GM23338 (cell line): ENCODE measurements at regions not wholly inside any gene's neighbourhood (a gene's known extent, or its start where the extent isn't known, plus 50 kb on each side); places are given as distances from the start of the nearest gene placed in this dataset.
A peak's percentile ranks its signal among the peaks of the same experiment; 100 is the strongest.

ENCODE experiments used
- ATAC-seq: fragments of 200-7000 bp; cut with Tn5 transposase; 3 replicates; pipeline ENCODE4 v1.9.1; 2020
- DNase-seq: peaks from one replicate; pipeline ENCODE4 v3.0.0-alpha.2; 2015; ENCODE audit warnings: low spot score
- H2AFZ ChIP-seq: fragments of 200-600 bp; sonication (generic); 2 replicates; pipeline ENCODE4 v1.8.0; 2016; ENCODE audit warnings: antibody characterized with exemption, mild to moderate bottlenecking, moderate library complexity
- H3F3A ChIP-seq: fragments of 200-600 bp; sonication (generic); replicated peaks from 2 replicates; pipeline ENCODE4 v1.8.0; 2017; ENCODE audit warnings: antibody characterized with exemption, mixed run types, low read depth
- H3K27ac ChIP-seq: fragments of 200-600 bp; sonication (generic); 2 replicates; pipeline ENCODE4 v1.6.1; 2016; ENCODE audit warnings: low read depth
- H3K27me3 ChIP-seq: fragments of 200-600 bp; sonication (generic); 2 replicates; pipeline ENCODE4 v1.8.0; 2016; ENCODE audit warnings: mild to moderate bottlenecking, mixed run types, moderate library complexity; ENCODE audit not compliant: insufficient read depth
- H3K36me3 ChIP-seq: fragments of 200-600 bp; sonication (generic); 2 replicates; pipeline ENCODE4 v1.8.0; 2016; ENCODE audit warnings: mild to moderate bottlenecking; ENCODE audit not compliant: insufficient read depth
- H3K4me1 ChIP-seq: fragments of 200-600 bp; sonication (generic); 2 replicates; pipeline ENCODE4 v1.8.0; 2016; ENCODE audit warnings: mild to moderate bottlenecking, moderate library complexity; ENCODE audit not compliant: insufficient read depth
- H3K4me2 ChIP-seq: fragments of 200-600 bp; sonication (generic); 2 replicates; pipeline ENCODE4 v1.7.1; 2017; ENCODE audit warnings: mixed run types
- H3K4me3 ChIP-seq: fragments of 200-600 bp; sonication (generic); 2 replicates; pipeline ENCODE4 v1.6.1; 2016; ENCODE audit warnings: mixed run types
- H3K79me2 ChIP-seq: fragments of 200-600 bp; sonication (generic); replicated peaks from 2 replicates; pipeline ENCODE4 v1.8.0; 2017; ENCODE audit warnings: mild to moderate bottlenecking; ENCODE audit not compliant: insufficient read depth
- H3K9me2 ChIP-seq: fragments of 200-600 bp; sonication (generic); 2 replicates; pipeline ENCODE4 v1.8.0; 2017; ENCODE audit not compliant: insufficient read depth
- H4K20me1 ChIP-seq: fragments of 200-600 bp; sonication (generic); replicated peaks from 2 replicates; pipeline ENCODE4 v1.8.0; 2017; ENCODE audit warnings: mild to moderate bottlenecking; ENCODE audit not compliant: insufficient read depth
- H3K27ac Mint-ChIP-seq: 2 replicates; pipeline ENCODE4 v1.8.0; 2020; ENCODE audit warnings: inconsistent platforms, mild to moderate bottlenecking, moderate library complexity, mixed read lengths
- H3K27me3 Mint-ChIP-seq: 3 replicates; pipeline ENCODE4 v1.8.0; 2022; ENCODE audit warnings: low read depth, mild to moderate bottlenecking, moderate library complexity, mixed read lengths, inconsistent platforms; ENCODE audit not compliant: insufficient read depth, poor library complexity
- H3K36me3 Mint-ChIP-seq: 3 replicates; pipeline ENCODE4 v1.8.0; 2021; ENCODE audit warnings: low read depth, mild to moderate bottlenecking, inconsistent platforms, moderate library complexity, mixed read lengths
- H3K4me1 Mint-ChIP-seq: 3 replicates; pipeline ENCODE4 v1.8.0; 2020; ENCODE audit warnings: mild to moderate bottlenecking, inconsistent platforms, mixed read lengths
- H3K4me3 Mint-ChIP-seq: 3 replicates; pipeline ENCODE4 v1.8.0; 2021; ENCODE audit warnings: moderate library complexity, mild to moderate bottlenecking, inconsistent platforms, mixed read lengths
- H3K9me3 Mint-ChIP-seq: 3 replicates; pipeline ENCODE4 v1.8.0; 2020; ENCODE audit warnings: moderate library complexity, mild to moderate bottlenecking, inconsistent platforms, mixed read lengths
- CREB1 ChIP-seq: fragments of 250-450 bp; sonication (Bioruptor Pico); IDR thresholded peaks from 2 replicates; pipeline ENCODE4 v1.5.0; 2020; ENCODE audit warnings: low read depth, mild to moderate bottlenecking, moderate library complexity
- EZH2 ChIP-seq: fragments of 200-600 bp; sonication (generic); IDR thresholded peaks from one replicate; pipeline ENCODE4 v1.8.0; 2017; ENCODE audit warnings: antibody characterized with exemption, mild to moderate bottlenecking, low read depth; ENCODE audit not compliant: unreplicated experiment
- EZH2phosphoT487 ChIP-seq: fragments of 200-600 bp; sonication (generic); IDR thresholded peaks from one replicate; pipeline ENCODE4 v1.8.1; 2018; ENCODE audit warnings: antibody characterized with exemption; ENCODE audit not compliant: unreplicated experiment
- NANOG ChIP-seq: IDR thresholded peaks from 2 replicates; pipeline ENCODE4 v1.6.1; 2016; ENCODE audit warnings: antibody characterized with exemption, borderline replicate concordance
- POLR2AphosphoS5 ChIP-seq: IDR thresholded peaks from 2 replicates; pipeline ENCODE4 v1.6.1; 2016; ENCODE audit warnings: antibody characterized with exemption, low read depth
- STAT1 ChIP-seq: IDR thresholded peaks from one replicate; pipeline ENCODE4 v1.6.1; 2016; ENCODE audit warnings: antibody characterized with exemption; ENCODE audit not compliant: unreplicated experiment
- ZNF114 ChIP-seq: fragments of 250-450 bp; sonication (Bioruptor Pico); IDR thresholded peaks from 2 replicates; pipeline ENCODE4 v1.5.0; 2020; ENCODE audit warnings: mild to moderate bottlenecking, moderate library complexity
- ZNF331 ChIP-seq: fragments of 250-450 bp; sonication (Bioruptor Pico); IDR thresholded peaks from 2 replicates; pipeline ENCODE4 v1.5.0; 2020; ENCODE audit warnings: low read depth, mild to moderate bottlenecking, moderate library complexity
- TF ChIP-seq, protein P1 (sequence below): IDR thresholded peaks from one replicate; pipeline ENCODE4 v1.6.1; 2018; ENCODE audit warnings: antibody characterized with exemption; ENCODE audit not compliant: unreplicated experiment
- TF ChIP-seq, protein P2 (sequence below): IDR thresholded peaks from 2 replicates; pipeline ENCODE4 v1.6.1; 2016; ENCODE audit warnings: antibody characterized with exemption
- TF ChIP-seq, protein P3 (sequence below): fragments of 250-450 bp; sonication (Bioruptor Pico); IDR thresholded peaks from 2 replicates; pipeline ENCODE4 v1.5.0; 2020; ENCODE audit warnings: mild to moderate bottlenecking, moderate library complexity

DNA sequence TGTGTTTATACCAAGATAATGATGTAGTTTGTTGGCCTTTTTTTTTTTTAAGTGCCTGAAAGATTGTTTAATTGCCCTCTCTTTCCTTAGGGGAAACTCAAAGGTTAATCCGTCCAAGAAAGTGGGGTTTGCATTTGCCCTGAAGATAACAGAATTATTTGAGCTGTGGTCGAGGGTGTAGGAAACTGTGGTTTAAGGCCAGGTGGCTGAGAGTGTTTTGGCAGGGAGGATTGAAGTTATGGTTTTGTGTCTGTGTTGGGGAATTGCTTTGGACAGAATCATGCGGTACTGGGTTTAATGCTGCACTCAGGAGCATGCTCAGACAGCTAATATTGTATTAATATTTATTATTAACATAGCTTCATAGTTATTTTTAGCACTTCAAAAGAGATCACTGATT, 509.8 kb downstream of the EBF1 start:
- Histone ChIP-seq H3K79me2 (no peaks in the 10 kb centered on the region), H3K4me2 (no peak overlapping the region), H3K27me3 (no peaks in the 10 kb centered on the region), H3K36me3 (no peaks in the 10 kb centered on the region), H3K9me2 (peaks cover 3% of the 10 kb centered on the region; the same call in 1 of the 2 replicates), H3K27ac (no peak overlapping the region), H3F3A (no peaks in the 10 kb centered on the region), H4K20me1 (no peaks in the 10 kb centered on the region), H2AFZ (peak overlapping the region; percentile 15; the same call in 1 of the 2 replicates), H3K4me1 (peaks cover 16% of the 10 kb centered on the region; the same call in 1 of the 2 replicates), H3K4me3 (no peak overlapping the region)
- no peak for TF ChIP-seq EZH2phosphoT487
- TF ChIP-seq ZNF331 (CRISPR knock-in tag): no peak
- TF ChIP-seq ZNF114 (CRISPR knock-in tag): no peak
- TF ChIP-seq NANOG: no peak
- no peak for TF ChIP-seq STAT1
- no peak for TF ChIP-seq CREB1
- no peak overlapping the region for H3K4me3 Mint-ChIP-seq
- H3K9me3 Mint-ChIP-seq: peaks cover 11% of the 10 kb centered on the region
- no peak for DNase-seq
- H3K36me3 Mint-ChIP-seq: peaks cover 3% of the 10 kb centered on the region; the same call in 2 of the 3 replicates
- H3K27me3 Mint-ChIP-seq: no peaks in the 10 kb centered on the region
- H3K4me1 Mint-ChIP-seq: peaks cover 18% of the 10 kb centered on the region
- H3K27ac Mint-ChIP-seq: no peak overlapping the region
- no peak for ATAC-seq

DNA sequence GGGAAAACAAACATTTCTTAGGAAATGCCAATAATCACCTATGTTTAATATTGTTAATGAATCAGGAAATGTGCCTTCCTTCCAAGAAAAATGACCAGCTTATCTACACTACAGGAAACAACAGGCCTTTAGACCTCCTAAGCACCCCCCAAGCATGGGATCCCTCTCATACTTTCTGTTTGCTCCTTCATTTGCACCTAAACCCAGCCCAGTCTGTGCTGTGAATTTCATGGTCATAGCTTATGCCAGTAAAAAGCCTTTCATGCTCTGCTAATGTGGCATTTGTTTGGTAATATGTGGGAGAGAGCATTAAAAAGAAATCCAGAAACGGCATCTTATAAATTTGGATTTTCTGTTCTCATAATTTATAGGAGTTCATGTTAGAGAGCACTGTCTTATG, 511.1 kb downstream of the EBF1 start:
- Histone ChIP-seq H3F3A (no peaks in the 10 kb centered on the region), H3K9me2 (no peaks in the 10 kb centered on the region), H3K79me2 (no peaks in the 10 kb centered on the region), H3K27me3 (no peaks in the 10 kb centered on the region), H4K20me1 (no peaks in the 10 kb centered on the region), H3K4me1 (peaks cover 16% of the 10 kb centered on the region; the same call in 1 of the 2 replicates), H3K36me3 (no peaks in the 10 kb centered on the region), H3K4me3 (no peak overlapping the region), H3K27ac (no peak overlapping the region), H2AFZ (no peak overlapping the region), H3K4me2 (no peak overlapping the region)
- no peak for DNase-seq
- TF ChIP-seq, protein P1, sequence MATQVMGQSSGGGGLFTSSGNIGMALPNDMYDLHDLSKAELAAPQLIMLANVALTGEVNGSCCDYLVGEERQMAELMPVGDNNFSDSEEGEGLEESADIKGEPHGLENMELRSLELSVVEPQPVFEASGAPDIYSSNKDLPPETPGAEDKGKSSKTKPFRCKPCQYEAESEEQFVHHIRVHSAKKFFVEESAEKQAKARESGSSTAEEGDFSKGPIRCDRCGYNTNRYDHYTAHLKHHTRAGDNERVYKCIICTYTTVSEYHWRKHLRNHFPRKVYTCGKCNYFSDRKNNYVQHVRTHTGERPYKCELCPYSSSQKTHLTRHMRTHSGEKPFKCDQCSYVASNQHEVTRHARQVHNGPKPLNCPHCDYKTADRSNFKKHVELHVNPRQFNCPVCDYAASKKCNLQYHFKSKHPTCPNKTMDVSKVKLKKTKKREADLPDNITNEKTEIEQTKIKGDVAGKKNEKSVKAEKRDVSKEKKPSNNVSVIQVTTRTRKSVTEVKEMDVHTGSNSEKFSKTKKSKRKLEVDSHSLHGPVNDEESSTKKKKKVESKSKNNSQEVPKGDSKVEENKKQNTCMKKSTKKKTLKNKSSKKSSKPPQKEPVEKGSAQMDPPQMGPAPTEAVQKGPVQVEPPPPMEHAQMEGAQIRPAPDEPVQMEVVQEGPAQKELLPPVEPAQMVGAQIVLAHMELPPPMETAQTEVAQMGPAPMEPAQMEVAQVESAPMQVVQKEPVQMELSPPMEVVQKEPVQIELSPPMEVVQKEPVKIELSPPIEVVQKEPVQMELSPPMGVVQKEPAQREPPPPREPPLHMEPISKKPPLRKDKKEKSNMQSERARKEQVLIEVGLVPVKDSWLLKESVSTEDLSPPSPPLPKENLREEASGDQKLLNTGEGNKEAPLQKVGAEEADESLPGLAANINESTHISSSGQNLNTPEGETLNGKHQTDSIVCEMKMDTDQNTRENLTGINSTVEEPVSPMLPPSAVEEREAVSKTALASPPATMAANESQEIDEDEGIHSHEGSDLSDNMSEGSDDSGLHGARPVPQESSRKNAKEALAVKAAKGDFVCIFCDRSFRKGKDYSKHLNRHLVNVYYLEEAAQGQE: no peak
- no peak for TF ChIP-seq STAT1
- no peak for TF ChIP-seq ZNF114 (CRISPR knock-in tag)
- TF ChIP-seq POLR2AphosphoS5: no peak
- TF ChIP-seq NANOG: no peak
- no peak for TF ChIP-seq ZNF331 (CRISPR knock-in tag)
- TF ChIP-seq EZH2: no peak
- TF ChIP-seq, protein P2, sequence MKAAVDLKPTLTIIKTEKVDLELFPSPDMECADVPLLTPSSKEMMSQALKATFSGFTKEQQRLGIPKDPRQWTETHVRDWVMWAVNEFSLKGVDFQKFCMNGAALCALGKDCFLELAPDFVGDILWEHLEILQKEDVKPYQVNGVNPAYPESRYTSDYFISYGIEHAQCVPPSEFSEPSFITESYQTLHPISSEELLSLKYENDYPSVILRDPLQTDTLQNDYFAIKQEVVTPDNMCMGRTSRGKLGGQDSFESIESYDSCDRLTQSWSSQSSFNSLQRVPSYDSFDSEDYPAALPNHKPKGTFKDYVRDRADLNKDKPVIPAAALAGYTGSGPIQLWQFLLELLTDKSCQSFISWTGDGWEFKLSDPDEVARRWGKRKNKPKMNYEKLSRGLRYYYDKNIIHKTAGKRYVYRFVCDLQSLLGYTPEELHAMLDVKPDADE: no peak
- TF ChIP-seq, protein P3, sequence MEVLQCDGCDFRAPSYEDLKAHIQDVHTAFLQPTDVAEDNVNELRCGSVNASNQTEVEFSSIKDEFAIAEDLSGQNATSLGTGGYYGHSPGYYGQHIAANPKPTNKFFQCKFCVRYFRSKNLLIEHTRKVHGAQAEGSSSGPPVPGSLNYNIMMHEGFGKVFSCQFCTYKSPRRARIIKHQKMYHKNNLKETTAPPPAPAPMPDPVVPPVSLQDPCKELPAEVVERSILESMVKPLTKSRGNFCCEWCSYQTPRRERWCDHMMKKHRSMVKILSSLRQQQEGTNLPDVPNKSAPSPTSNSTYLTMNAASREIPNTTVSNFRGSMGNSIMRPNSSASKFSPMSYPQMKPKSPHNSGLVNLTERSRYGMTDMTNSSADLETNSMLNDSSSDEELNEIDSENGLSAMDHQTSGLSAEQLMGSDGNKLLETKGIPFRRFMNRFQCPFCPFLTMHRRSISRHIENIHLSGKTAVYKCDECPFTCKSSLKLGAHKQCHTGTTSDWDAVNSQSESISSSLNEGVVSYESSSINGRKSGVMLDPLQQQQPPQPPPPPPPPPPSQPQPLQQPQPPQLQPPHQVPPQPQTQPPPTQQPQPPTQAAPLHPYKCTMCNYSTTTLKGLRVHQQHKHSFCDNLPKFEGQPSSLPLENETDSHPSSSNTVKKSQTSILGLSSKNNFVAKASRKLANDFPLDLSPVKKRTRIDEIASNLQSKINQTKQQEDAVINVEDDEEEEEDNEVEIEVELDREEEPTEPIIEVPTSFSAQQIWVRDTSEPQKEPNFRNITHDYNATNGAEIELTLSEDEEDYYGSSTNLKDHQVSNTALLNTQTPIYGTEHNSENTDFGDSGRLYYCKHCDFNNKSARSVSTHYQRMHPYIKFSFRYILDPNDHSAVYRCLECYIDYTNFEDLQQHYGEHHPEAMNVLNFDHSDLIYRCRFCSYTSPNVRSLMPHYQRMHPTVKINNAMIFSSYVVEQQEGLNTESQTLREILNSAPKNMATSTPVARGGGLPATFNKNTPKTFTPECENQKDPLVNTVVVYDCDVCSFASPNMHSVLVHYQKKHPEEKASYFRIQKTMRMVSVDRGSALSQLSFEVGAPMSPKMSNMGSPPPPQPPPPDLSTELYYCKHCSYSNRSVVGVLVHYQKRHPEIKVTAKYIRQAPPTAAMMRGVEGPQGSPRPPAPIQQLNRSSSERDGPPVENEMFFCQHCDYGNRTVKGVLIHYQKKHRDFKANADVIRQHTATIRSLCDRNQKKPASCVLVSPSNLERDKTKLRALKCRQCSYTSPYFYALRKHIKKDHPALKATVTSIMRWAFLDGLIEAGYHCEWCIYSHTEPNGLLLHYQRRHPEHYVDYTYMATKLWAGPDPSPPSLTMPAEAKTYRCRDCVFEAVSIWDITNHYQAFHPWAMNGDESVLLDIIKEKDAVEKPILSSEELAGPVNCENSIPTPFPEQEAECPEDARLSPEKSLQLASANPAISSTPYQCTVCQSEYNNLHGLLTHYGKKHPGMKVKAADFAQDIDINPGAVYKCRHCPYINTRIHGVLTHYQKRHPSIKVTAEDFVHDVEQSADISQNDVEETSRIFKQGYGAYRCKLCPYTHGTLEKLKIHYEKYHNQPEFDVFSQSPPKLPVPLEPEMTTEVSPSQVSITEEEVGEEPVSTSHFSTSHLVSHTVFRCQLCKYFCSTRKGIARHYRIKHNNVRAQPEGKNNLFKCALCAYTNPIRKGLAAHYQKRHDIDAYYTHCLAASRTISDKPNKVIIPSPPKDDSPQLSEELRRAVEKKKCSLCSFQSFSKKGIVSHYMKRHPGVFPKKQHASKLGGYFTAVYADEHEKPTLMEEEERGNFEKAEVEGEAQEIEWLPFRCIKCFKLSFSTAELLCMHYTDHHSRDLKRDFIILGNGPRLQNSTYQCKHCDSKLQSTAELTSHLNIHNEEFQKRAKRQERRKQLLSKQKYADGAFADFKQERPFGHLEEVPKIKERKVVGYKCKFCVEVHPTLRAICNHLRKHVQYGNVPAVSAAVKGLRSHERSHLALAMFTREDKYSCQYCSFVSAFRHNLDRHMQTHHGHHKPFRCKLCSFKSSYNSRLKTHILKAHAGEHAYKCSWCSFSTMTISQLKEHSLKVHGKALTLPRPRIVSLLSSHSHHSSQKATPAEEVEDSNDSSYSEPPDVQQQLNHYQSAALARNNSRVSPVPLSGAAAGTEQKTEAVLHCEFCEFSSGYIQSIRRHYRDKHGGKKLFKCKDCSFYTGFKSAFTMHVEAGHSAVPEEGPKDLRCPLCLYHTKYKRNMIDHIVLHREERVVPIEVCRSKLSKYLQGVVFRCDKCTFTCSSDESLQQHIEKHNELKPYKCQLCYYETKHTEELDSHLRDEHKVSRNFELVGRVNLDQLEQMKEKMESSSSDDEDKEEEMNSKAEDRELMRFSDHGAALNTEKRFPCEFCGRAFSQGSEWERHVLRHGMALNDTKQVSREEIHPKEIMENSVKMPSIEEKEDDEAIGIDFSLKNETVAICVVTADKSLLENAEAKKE (CRISPR knock-in tag): no peak
- TF ChIP-seq CREB1: no peak
- peaks cover 11% of the 10 kb centered on the region; the same call in 2 of the 3 replicates for H3K36me3 Mint-ChIP-seq
- no peaks in the 10 kb centered on the region for H3K27me3 Mint-ChIP-seq
- H3K4me1 Mint-ChIP-seq: peaks cover 18% of the 10 kb centered on the region
- H3K27ac Mint-ChIP-seq: no peak overlapping the region
- no peak overlapping the region for H3K4me3 Mint-ChIP-seq
- ATAC-seq: no peak
- peaks cover 20% of the 10 kb centered on the region for H3K9me3 Mint-ChIP-seq
